GM12892 (cell line): ENCODE measurements at regions not wholly inside any gene's neighbourhood (a gene's known extent, or its start where the extent isn't known, plus 50 kb on each side); places are given as distances from the start of the nearest gene placed in this dataset.
"Not testable (repeated sequence)": the region's sequence is repeated elsewhere in the genome, so short reads cannot be mapped to it uniquely, and the experiment has no call there.

Experiments used
- DNase-seq: peaks from one replicate; pipeline ENCODE4 v3.0.0; 2011; ENCODE audit not compliant: insufficient read length
- FAIRE-seq: peaks from 2 replicates; lab custom pipeline; 2011; peaks lifted over from hg19 to GRCh38; lab: Jason Lieb, UNC
- POLR2A ChIP-seq: IDR thresholded peaks from 2 replicates; pipeline ENCODE4 v1.6.1; 2011; ENCODE audit warnings: low read depth, low read length, control low read depth
- POLR2AphosphoS5 ChIP-seq: IDR thresholded peaks from 2 replicates; pipeline ENCODE4 v1.6.1; 2011; ENCODE audit warnings: low read depth, low read length, control low read depth
- TAF1 ChIP-seq: IDR thresholded peaks from 2 replicates; pipeline ENCODE4 v1.6.1; 2011; ENCODE audit warnings: low read depth, mild to moderate bottlenecking, control low read depth, low read length, borderline replicate concordance

GRCh38 chr9:84054341-84055010 lies 73.9 kb downstream of the RMI1 start:
- no peak for TF ChIP-seq POLR2AphosphoS5
- no peak for TF ChIP-seq POLR2A
- no peak for TF ChIP-seq TAF1
- DNase-seq (no peak), FAIRE-seq (no peak)

GRCh38 chr9:84057662-84058061 lies 77.1 kb downstream of the RMI1 start:
- no peak for DNase-seq

GRCh38 chr9:84059936-84060335 lies 79.3 kb downstream of the RMI1 start:
- DNase-seq (no peak), FAIRE-seq (no peak)
- no peak for TF ChIP-seq POLR2A
- TF ChIP-seq POLR2AphosphoS5 = no peak
- no peak for TF ChIP-seq TAF1

More at GRCh38 chr9:84057662-84058061, 77.1 kb downstream of the RMI1 start:
- no peak for FAIRE-seq
- no peak for TF ChIP-seq POLR2AphosphoS5

- DNase-seq (no peak), FAIRE-seq (no peak)
- TF ChIP-seq POLR2AphosphoS5 = no peak
- TF ChIP-seq POLR2A = no peak
These were observed 81.1 kb downstream of the RMI1 start for GRCh38 chr9:84061613-84062193.

- no peak for TF ChIP-seq POLR2AphosphoS5
- TF ChIP-seq POLR2A = no peak
- TF ChIP-seq TAF1 = no peak
- no peak for DNase-seq
- no peak for FAIRE-seq
These were observed 81.9 kb downstream of the RMI1 start for GRCh38 chr9:84062538-84062937.

- FAIRE-seq = no peak
- DNase-seq = no peak
- TF ChIP-seq TAF1 (no peak), POLR2A (no peak), POLR2AphosphoS5 (no peak)
These were observed 87.2 kb downstream of the RMI1 start for GRCh38 chr9:84067821-84068220.

GRCh38 chr9:84068872-84069271 lies 88.3 kb downstream of the RMI1 start:
- DNase-seq (no peak), FAIRE-seq (no peak)
- TF ChIP-seq POLR2A = no peak
- no peak for TF ChIP-seq TAF1

- DNase-seq (no peak), FAIRE-seq (no peak)
- TF ChIP-seq POLR2A = no peak
- no peak for TF ChIP-seq POLR2AphosphoS5
- no peak for TF ChIP-seq TAF1
These were observed 90.0 kb downstream of the RMI1 start for GRCh38 chr9:84070590-84070989.

- no peak for DNase-seq
- no peak for FAIRE-seq
- no peak for TF ChIP-seq POLR2A
- TF ChIP-seq POLR2AphosphoS5 = no peak
- no peak for TF ChIP-seq TAF1
These were observed 92.1 kb downstream of the RMI1 start for GRCh38 chr9:84072621-84073180.

GRCh38 chr9:84075004-84075403 lies 94.4 kb downstream of the RMI1 start:
- DNase-seq = no peak
- no peak for FAIRE-seq
- no peak for TF ChIP-seq TAF1
- no peak for TF ChIP-seq POLR2AphosphoS5
- no peak for TF ChIP-seq POLR2A

GRCh38 chr9:84076384-84076783 lies 95.8 kb downstream of the RMI1 start:
- no peak for FAIRE-seq
- DNase-seq = no peak
- no peak for TF ChIP-seq TAF1
- TF ChIP-seq POLR2AphosphoS5 = no peak
- no peak for TF ChIP-seq POLR2A

- not testable (repeated sequence) for FAIRE-seq, DNase-seq
These were observed 97.2 kb downstream of the RMI1 start for GRCh38 chr9:84077816-84078215.
